Astrocyte (in vitro differentiated cells and primary cell): ENCODE measurements at regions not wholly inside any gene's neighbourhood (a gene's known extent, or its start where the extent isn't known, plus 50 kb on each side); places are given as distances from the start of the nearest gene placed in this dataset.

Experiments used
- DNase-seq: peaks from one replicate; pipeline ENCODE4 v3.0.0-alpha.2; 2010; ENCODE audit warnings: low read depth
- FAIRE-seq: peaks from 2 replicates; lab custom pipeline; 2011; peaks lifted over from hg19 to GRCh38; lab: Jason Lieb, UNC
- H2AFZ ChIP-seq: 2 replicates; pipeline ENCODE4 v1.6.0; 2012; ENCODE audit warnings: low read depth, low read length, inconsistent platforms
- H3K27ac ChIP-seq: 2 replicates; pipeline ENCODE4 v1.5.1; 2011; ENCODE audit warnings: low read depth, low read length, inconsistent platforms
- H3K27me3 ChIP-seq: 2 replicates; pipeline ENCODE4 v1.6.0; 2011; ENCODE audit warnings: low read length, inconsistent platforms; ENCODE audit not compliant: insufficient read depth
- H3K36me3 ChIP-seq: 2 replicates; pipeline ENCODE4 v1.5.1; 2011; ENCODE audit warnings: low read length, inconsistent platforms; ENCODE audit not compliant: insufficient read depth
- H3K4me1 ChIP-seq: 2 replicates; pipeline ENCODE4 v1.5.1; 2011; ENCODE audit warnings: low read length, inconsistent platforms; ENCODE audit not compliant: insufficient read depth
- H3K4me2 ChIP-seq: 2 replicates; pipeline ENCODE4 v1.6.0; 2012; ENCODE audit warnings: low read length, inconsistent platforms
- H3K4me3 ChIP-seq: 2 replicates; pipeline ENCODE4 v1.5.1; 2011; ENCODE audit warnings: low read depth, mild to moderate bottlenecking, low read length, inconsistent platforms; ENCODE audit not compliant: insufficient read depth
- H3K79me2 ChIP-seq: 2 replicates; pipeline ENCODE4 v1.6.0; 2012; ENCODE audit warnings: mild to moderate bottlenecking, low read length, inconsistent platforms; ENCODE audit not compliant: insufficient read depth
- H3K9ac ChIP-seq: 2 replicates; pipeline ENCODE4 v1.6.0; 2012; ENCODE audit warnings: mild to moderate bottlenecking, low read length, inconsistent platforms
- H3K9me3 ChIP-seq: 2 replicates; pipeline ENCODE4 v1.5.1; 2012; ENCODE audit warnings: low read depth, mild to moderate bottlenecking, low read length, inconsistent platforms; ENCODE audit not compliant: insufficient read depth
- H4K20me1 ChIP-seq: 2 replicates; pipeline ENCODE4 v1.6.0; 2012; ENCODE audit warnings: low read length, inconsistent platforms; ENCODE audit not compliant: insufficient read depth
- H3K27ac Mint-ChIP-seq: one replicate; pipeline ENCODE4 v1.8.0; 2021; ENCODE audit warnings: mild to moderate bottlenecking, mixed read lengths; ENCODE audit not compliant: unreplicated experiment
- H3K27me3 Mint-ChIP-seq: one replicate; pipeline ENCODE4 v1.8.0; 2021; ENCODE audit warnings: low read depth, mixed read lengths; ENCODE audit not compliant: unreplicated experiment
- H3K36me3 Mint-ChIP-seq: one replicate; pipeline ENCODE4 v1.8.0; 2021; ENCODE audit warnings: low read depth, mixed read lengths; ENCODE audit not compliant: unreplicated experiment
- H3K4me1 Mint-ChIP-seq: one replicate; pipeline ENCODE4 v1.8.0; 2021; ENCODE audit warnings: low read depth, mixed read lengths; ENCODE audit not compliant: unreplicated experiment
- H3K4me3 Mint-ChIP-seq: one replicate; pipeline ENCODE4 v1.8.0; 2021; ENCODE audit warnings: mild to moderate bottlenecking, moderate library complexity, mixed read lengths; ENCODE audit not compliant: unreplicated experiment
- H3K9me3 Mint-ChIP-seq: one replicate; pipeline ENCODE4 v1.8.0; 2021; ENCODE audit warnings: mild to moderate bottlenecking, mixed read lengths; ENCODE audit not compliant: unreplicated experiment
- CTCF ChIP-seq: IDR thresholded peaks from 2 replicates; pipeline ENCODE4 v1.5.1; 2011; ENCODE audit warnings: low read depth, mild to moderate bottlenecking, inconsistent platforms, low read length, moderate library complexity; ENCODE audit not compliant: insufficient read depth
- EZH2 ChIP-seq: IDR thresholded peaks from 2 replicates; pipeline ENCODE4 v1.6.1; 2012; ENCODE audit warnings: mild to moderate bottlenecking, low read length, inconsistent platforms; ENCODE audit not compliant: insufficient read depth

- Mint-ChIP-seq H3K36me3 (no peaks in the 10 kb centered on the region), H3K27ac (peak overlapping the region; percentile 84), H3K27me3 (peaks cover 7% of the 10 kb centered on the region), H3K4me1 (peaks cover 17% of the 10 kb centered on the region), H3K9me3 (no peaks in the 10 kb centered on the region), H3K4me3 (peak overlapping the region; percentile 71)
- Histone ChIP-seq H3K27me3 (no peaks in the 10 kb centered on the region), H2AFZ (no peak overlapping the region), H3K27ac (no peak overlapping the region), H3K79me2 (no peaks in the 10 kb centered on the region), H3K36me3 (no peaks in the 10 kb centered on the region), H3K9me3 (no peaks in the 10 kb centered on the region), H3K9ac (no peak overlapping the region), H3K4me3 (no peak overlapping the region), H3K4me2 (no peak overlapping the region), H4K20me1 (no peaks in the 10 kb centered on the region), H3K4me1 (peaks cover 8% of the 10 kb centered on the region)
- no peak for FAIRE-seq
- DNase-seq: no peak
- no peak for TF ChIP-seq CTCF
- no peak for TF ChIP-seq EZH2
Observed at GRCh38 chr16:14374451-14375131, 255.5 kb downstream of the PARN start.

GRCh38 chr16:14373896-14374295 is 256.2 kb downstream of the PARN start:
- Mint-ChIP-seq H3K27me3 (peaks cover 12% of the 10 kb centered on the region), H3K9me3 (no peaks in the 10 kb centered on the region), H3K36me3 (no peaks in the 10 kb centered on the region), H3K4me3 (no peak overlapping the region), H3K27ac (no peak overlapping the region), H3K4me1 (peaks cover 14% of the 10 kb centered on the region)
- no peak overlapping the region for H2AFZ ChIP-seq
- FAIRE-seq (no peak), DNase-seq (no peak)
- peaks cover 7% of the 10 kb centered on the region for H3K4me1 ChIP-seq
- H3K27me3 ChIP-seq: no peaks in the 10 kb centered on the region
- no peak overlapping the region for H3K4me2 ChIP-seq
- H3K9ac ChIP-seq: no peak overlapping the region
- H3K27ac ChIP-seq: no peak overlapping the region
- TF ChIP-seq EZH2: no peak
- no peak for TF ChIP-seq CTCF
- H3K4me3 ChIP-seq: no peak overlapping the region
- H3K79me2 ChIP-seq: no peaks in the 10 kb centered on the region
- no peaks in the 10 kb centered on the region for H3K9me3 ChIP-seq
- no peaks in the 10 kb centered on the region for H4K20me1 ChIP-seq
- no peaks in the 10 kb centered on the region for H3K36me3 ChIP-seq

GRCh38 chr16:14373406-14373805 is 256.7 kb downstream of the PARN start:
- Mint-ChIP-seq H3K27me3 (peaks cover 12% of the 10 kb centered on the region), H3K9me3 (no peaks in the 10 kb centered on the region), H3K36me3 (no peaks in the 10 kb centered on the region), H3K27ac (no peak overlapping the region), H3K4me3 (no peak overlapping the region), H3K4me1 (peaks cover 12% of the 10 kb centered on the region)
- no peak for TF ChIP-seq EZH2
- no peak for TF ChIP-seq CTCF
- DNase-seq (no peak), FAIRE-seq (no peak)
- Histone ChIP-seq H3K4me3 (no peak overlapping the region), H3K27me3 (no peaks in the 10 kb centered on the region), H4K20me1 (no peaks in the 10 kb centered on the region), H3K27ac (no peak overlapping the region), H3K4me2 (no peak overlapping the region), H3K79me2 (no peaks in the 10 kb centered on the region), H3K9me3 (no peaks in the 10 kb centered on the region), H3K36me3 (no peaks in the 10 kb centered on the region), H2AFZ (no peak overlapping the region), H3K4me1 (peaks cover 2% of the 10 kb centered on the region), H3K9ac (no peak overlapping the region)
